Stimulated activated CD4-positive, alpha-beta T cell treated with anti-CD3 and anti-CD28 coated beads, Interleukin-1b, Interleukin-23, amount 100 ng/mL, for 48 hours (primary cell): ENCODE measurements at regions not wholly inside any gene's neighbourhood (a gene's known extent, or its start where the extent isn't known, plus 50 kb on each side); places are given as distances from the start of the nearest gene placed in this dataset.

Experiments used
- DNase-seq: peaks from one replicate; pipeline ENCODE4 v3.0.0-alpha.2; 2020

DNA sequence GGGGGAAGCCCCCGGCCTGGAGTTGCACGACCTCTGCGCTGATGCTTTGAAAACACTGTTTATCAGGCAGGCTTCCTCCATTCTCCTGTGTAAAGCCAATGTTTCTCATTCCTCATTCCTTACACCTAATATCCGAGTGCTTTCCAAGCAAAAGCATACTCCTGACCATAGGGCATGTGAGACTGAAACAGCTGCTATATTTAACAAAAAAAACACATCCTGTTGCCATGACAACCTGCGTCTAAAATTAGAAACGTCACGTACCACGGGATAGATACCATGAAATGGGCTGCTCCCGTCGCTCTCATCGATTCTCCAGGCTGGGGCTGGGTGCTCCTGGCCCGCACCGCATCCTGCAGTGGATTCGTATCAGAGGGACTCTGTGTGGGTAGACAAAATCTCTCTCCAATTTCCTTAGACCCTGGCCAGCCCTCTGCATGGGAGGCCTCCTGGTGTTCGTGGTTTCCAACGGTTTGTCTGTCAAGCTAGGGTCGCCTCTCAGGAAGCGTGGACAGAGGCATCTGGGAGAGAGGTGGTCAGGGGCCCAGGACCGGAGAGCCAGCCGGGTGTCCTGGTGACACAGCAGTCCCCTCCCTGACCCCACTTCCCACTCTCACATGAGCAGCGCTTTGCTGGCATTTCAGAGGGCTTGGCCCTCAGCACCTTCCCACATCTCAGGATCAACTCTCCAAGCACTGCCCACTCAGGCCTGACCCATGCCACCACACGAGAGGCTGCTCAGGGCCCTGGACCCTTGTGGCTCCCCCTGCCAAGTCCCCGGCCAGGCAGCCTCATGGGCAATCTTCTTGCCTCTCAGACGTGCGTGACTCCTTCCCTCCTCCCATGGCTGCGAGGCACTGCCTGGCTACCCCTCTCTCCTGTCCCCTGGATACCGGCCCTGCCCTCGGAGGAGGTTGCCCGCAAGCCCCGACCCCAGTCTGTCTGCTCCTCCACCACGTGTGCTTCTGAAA lies 268.1 kb downstream of the NDUFA10 start:
- no peak for DNase-seq

- DNase-seq, result no peak
Measured at GRCh38 chr2:239756031-239756789, 268.9 kb downstream of the NDUFA10 start.

DNA sequence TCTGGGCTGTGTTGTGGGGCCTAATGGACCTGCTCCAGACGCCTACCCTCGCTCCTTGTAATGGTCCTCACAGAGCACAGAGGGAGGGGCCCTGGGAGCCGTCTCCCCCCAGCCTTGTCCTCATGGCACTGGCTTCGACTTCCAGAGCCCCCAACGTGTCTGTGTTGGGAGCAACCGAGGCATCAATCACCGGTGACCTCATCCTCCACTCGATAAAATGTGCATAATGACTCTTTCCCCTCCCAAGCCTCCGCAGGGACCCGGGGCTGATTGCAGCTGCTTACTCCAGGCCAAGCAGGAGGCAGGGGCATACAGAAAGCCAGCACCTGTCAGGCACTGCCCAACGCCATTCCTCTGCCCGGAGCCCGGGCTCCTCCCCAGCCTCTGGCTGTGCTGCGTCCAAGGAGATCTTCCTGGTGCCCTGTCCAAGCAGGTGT lies 271.7 kb downstream of the NDUFA10 start:
- no peak for DNase-seq

DNA sequence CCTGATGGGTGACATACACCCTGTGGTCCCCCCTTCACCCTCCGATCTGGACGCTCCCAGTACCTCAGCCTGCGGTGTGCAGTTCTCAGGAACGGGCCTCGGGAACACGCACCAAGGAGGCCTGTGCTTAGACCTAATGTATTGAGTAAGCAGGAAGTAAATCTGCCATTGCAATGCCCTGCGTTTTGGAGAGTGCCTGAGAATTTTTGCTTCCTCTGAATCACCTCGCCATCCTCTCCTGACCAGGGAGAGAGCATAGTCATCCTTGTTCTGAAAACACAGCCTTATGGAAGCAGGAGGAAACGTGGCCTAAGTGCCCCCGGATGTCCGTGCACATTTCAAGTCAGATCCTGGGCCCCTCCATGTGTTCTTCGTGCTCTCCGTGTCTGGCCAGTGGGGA lies 272.2 kb downstream of the NDUFA10 start:
- DNase-seq, result no peak

DNA sequence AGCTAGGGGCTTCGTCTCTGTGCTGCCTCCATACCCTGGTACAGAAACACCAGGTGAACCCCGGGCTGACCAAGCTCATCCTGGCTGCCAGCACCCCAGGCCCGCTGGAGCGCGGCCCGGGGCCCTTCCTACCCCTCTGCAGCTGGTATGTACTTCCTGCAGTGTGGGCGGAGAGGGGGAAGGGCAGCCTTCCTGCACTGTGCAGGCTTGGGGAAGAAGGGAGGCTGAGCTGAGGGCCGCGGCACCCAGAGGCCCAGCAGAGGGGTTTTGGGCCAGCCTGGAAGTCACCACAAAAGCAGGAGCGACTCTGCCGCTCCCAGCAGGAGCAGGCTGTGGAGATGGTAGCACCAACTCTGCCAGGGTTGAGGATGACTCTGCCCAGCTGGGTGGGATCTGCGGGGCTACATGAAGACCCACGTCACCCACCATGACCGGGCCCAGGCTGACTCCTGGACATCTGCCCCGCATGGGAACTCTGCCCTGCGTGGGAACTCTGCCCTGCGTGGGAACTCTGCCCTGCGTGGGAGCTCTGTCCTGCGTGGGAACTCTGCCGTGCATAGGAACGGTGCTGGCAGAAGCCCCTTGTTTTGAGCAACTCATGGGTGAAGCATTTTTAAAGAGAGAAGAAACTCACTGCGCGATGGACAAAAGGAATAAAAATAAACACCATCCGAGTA lies 273.3 kb downstream of the NDUFA10 start:
- DNase-seq, result peak; percentile 33

- no peak for DNase-seq
Measured at GRCh38 chr2:239750929-239751678, 274.0 kb downstream of the NDUFA10 start.

DNA sequence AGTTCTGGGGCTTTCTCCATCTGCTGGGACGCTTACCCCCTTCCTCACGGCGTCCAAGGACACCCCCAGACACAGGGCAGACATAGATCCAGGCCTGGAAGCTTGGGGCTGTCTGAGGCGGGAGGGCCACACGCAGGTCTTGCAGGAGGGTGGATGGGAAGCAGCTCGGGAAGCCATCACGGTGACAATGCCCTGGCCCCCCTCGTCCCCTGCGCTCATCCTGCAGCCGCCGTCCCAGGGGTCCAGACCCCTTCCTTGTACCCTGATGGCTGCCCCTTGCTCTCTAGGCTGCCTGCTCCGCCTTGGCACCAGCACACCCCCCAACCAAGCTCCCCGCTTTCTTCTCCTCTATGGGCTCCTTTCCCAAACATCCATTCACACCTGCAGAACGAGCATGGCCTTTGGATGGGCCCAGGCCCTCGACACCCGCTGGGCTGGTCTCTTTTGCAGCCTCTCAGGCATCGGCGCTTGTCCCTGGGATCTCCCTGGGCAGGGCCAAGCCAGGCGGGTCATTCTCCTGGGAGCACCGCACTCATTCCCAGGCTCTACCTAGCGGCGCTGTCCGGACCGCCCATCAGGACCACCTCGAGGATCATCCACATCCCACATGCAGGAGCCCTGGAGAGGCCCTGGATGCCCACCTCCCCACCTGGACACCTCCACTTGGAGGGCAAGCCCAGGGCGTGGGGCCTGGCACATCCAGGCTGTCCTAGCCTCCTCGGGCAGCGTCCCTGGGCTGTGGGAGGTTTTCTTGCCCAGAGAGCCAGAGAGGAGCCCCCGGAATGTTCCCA lies 274.9 kb downstream of the NDUFA10 start:
- no peak for DNase-seq

GRCh38 chr2:239749272-239749873 lies 275.8 kb downstream of the NDUFA10 start:
- DNase-seq, result no peak

GRCh38 chr2:239748811-239749210 lies 276.3 kb downstream of the NDUFA10 start:
- DNase-seq, result no peak

DNA sequence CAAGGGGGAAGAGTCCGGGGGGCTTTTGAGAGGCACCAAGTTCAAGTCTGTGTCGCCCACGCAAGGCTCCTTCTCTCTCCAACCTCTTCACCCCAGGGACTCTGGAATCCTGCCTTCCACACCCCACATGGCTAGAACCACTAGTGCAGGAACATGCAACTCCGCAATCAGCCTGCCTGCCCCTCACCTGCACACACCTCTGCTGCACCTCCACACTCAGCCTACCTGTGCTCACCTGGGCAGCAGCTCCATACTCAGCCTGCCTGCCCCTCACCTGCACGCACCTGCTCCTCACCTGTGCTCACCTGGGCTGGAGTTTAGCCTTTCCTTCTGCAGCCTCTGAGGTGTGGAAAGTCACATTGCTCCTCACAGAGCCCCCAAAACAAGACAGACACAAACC lies 277.4 kb downstream of the NDUFA10 start:
- no peak for DNase-seq

DNA sequence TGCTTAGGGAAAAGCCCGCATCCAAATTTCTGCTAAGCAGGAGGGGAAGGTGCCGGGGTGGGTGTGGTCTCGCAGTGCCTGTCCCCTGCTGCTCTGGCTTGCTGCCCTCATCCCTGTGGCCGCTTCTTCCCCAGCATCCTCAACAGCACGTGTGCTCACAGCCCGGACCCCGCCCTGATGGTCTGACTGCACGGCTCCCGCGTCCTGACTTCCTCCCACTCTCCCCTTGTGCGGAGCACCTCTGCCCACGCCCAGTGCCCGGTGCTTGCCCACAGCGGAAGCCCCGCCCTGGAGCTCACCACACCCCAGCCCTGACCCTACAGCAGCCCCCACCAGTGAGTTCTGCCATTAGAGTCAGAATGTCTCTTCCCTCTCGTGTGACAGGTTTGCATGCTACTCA lies 277.9 kb downstream of the NDUFA10 start:
- no peak for DNase-seq

DNA sequence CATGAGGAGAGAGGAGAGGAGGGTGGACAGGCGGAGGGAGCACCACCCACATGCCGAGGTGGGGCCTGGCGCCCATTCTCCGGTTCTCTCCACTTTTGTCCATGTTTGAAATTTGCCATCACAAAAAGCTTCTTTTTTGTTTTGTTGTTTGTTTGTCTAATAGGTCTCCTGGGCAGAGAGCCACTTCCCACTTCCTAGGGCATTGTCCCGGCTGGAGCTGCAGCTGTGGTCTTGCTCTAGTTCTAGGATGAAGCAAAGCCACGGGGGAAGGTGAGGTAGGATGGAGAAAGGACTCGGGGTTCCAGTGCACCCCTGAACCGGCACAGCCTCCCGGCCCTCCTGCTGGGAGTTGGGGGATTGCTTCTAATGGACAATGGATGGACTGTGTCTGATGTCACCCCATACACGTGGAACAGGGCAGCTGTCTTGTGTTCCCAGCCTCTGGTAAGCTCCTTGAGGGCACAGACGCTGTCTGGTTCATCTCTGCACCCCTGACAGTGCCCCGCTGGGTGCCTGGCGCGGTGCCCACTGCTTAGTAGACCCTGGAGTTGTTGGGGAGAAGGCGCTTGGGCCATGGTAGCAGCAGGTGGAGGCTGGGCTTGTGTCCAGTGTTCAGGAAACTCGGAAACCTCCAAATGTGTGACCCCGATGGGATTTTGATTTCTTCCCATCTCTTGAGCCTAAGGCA lies 278.4 kb downstream of the NDUFA10 start:
- no peak for DNase-seq

DNA sequence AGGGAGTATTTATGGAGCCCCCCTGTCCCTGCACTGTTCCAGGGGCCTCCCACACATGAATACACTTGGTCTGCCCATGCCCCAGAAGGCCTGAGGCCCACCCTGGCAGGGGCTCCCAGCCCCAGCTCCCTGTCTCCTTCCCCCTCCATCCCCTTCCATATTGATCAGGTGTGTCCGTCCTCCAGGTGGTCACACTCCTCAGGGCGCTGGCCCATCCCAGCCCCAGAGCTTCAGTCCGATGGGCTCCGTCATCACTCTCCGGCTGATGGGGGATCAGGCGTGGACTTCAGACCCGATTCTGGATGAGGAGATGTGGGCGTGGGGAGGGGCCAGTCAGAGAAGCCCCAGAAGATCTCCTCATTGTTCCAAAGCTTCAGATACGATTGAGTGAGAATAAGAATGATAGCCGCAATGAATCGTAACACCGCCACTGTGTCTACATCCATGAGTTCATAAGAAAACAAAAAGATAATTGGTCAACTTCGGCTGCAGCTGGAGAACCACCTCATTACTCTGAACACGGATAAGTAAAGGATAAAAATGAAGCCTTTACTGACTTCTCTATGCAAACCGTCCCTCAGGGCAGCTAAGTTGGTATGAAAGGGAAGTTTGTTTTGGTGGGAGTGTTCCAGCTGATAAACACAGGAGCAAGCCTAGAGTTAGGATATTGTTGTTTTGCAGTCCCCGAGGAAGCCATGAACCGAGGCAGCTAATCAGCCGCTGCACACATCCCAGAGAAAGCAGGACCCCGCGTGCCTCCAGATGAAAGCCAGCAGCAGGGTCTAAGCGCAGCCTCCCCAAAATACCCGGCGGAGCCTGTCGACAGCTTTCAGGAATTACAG lies 279.5 kb downstream of the NDUFA10 start:
- no peak for DNase-seq

DNA sequence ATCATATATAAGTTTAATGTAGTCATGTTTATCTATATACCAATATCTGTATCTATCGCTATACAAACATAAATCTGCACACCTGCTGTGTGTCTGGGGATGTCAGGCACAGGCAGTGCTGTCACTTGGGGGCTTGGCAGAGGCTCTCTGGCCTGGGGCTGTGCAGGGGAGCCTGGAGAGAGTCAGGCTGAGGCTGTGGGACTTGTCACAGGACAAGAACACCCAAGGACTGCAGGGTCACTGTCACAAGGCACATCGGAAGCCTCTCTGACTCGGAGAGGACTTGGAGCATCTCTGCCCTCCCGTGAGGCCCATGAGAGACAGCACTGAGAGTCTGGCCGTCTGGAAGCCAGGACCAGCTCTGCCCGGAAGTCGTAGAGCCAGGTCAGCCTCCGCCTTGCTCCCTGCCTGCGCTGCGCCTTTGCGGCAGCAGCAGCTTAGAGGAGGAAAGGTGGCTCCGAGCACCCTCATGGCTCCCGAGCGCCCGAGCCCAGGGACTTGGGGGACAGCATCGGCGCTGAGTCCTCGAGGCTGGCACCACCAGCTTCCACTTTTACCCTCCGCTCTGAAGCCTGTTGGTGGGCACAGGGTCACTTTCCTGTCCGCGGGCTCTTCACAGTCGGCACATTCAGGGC lies 280.3 kb downstream of the NDUFA10 start:
- DNase-seq, result no peak

- DNase-seq, result no peak
Measured at GRCh38 chr2:239743206-239743605, 281.9 kb downstream of the NDUFA10 start.

- DNase-seq, result no peak
Measured at GRCh38 chr2:239742377-239742776, 282.8 kb downstream of the NDUFA10 start.

GRCh38 chr2:239739206-239739605 lies 285.9 kb downstream of the NDUFA10 start:
- no peak for DNase-seq

- no peak for DNase-seq
Measured at GRCh38 chr2:239738159-239738558, 287.0 kb downstream of the NDUFA10 start.

- DNase-seq, result no peak
Measured at GRCh38 chr2:239737144-239737463, 288.0 kb downstream of the NDUFA10 start.
